ENCODE measurements at regions not wholly inside any gene's neighbourhood (a gene's known extent, or its start where the extent isn't known, plus 50 kb on each side); places are given as distances from the start of the nearest gene placed in this dataset.

GRCh38 chr1:87935130-87935529 is 606.5 kb downstream of the LMO4 start:
- FAIRE-seq, result no peak

GRCh38 chr1:87937831-87938395 is 609.2 kb downstream of the LMO4 start:
- FAIRE-seq, result no peak

- no peak for FAIRE-seq
These were observed 610.0 kb downstream of the LMO4 start for GRCh38 chr1:87938631-87939030.

GRCh38 chr1:87939444-87939843 is 610.8 kb downstream of the LMO4 start:
- no peak for FAIRE-seq

GRCh38 chr1:87940421-87940820 is 611.7 kb downstream of the LMO4 start:
- no peak for FAIRE-seq

GRCh38 chr1:87941337-87941946 is 612.8 kb downstream of the LMO4 start:
- FAIRE-seq, result no peak

- no peak for FAIRE-seq
These were observed 613.5 kb downstream of the LMO4 start for GRCh38 chr1:87942165-87942564.

GRCh38 chr1:87949711-87950110 is 621.0 kb downstream of the LMO4 start:
- FAIRE-seq, result no peak

- FAIRE-seq, result no peak
These were observed 621.7 kb downstream of the LMO4 start for GRCh38 chr1:87950369-87950768.

- FAIRE-seq, result no peak
These were observed 622.7 kb downstream of the LMO4 start for GRCh38 chr1:87951409-87951808.

GRCh38 chr1:87951852-87952251 is 623.2 kb downstream of the LMO4 start:
- FAIRE-seq, result no peak

- FAIRE-seq, result no peak
These were observed 624.4 kb downstream of the LMO4 start for GRCh38 chr1:87953121-87953520.

GRCh38 chr1:87953732-87954344 is 625.2 kb downstream of the LMO4 start:
- peak; percentile 31 for FAIRE-seq

GRCh38 chr1:87955038-87955437 is 626.4 kb downstream of the LMO4 start:
- FAIRE-seq, result no peak

GRCh38 chr1:87956072-87956471 is 627.4 kb downstream of the LMO4 start:
- FAIRE-seq, result peak; percentile 92

- no peak for FAIRE-seq
These were observed 628.1 kb downstream of the LMO4 start for GRCh38 chr1:87956750-87957149.

GRCh38 chr1:87957331-87957730 is 628.7 kb downstream of the LMO4 start:
- FAIRE-seq, result peak; percentile 59

- no peak for FAIRE-seq
These were observed 629.5 kb downstream of the LMO4 start for GRCh38 chr1:87958201-87958600.

GRCh38 chr1:87958716-87959115 is 630.0 kb downstream of the LMO4 start:
- FAIRE-seq, result no peak

- no peak for FAIRE-seq
These were observed 630.6 kb downstream of the LMO4 start for GRCh38 chr1:87959236-87959635.

GRCh38 chr1:87961992-87962391 is 633.3 kb downstream of the LMO4 start:
- no peak for FAIRE-seq

- FAIRE-seq, result no peak
These were observed 634.9 kb downstream of the LMO4 start for GRCh38 chr1:87963556-87963955.

GRCh38 chr1:87965193-87965592 is 636.5 kb downstream of the LMO4 start:
- no peak for FAIRE-seq

- FAIRE-seq, result no peak
These were observed 639.7 kb downstream of the LMO4 start for GRCh38 chr1:87968197-87968955.

Measured in TTC549 (cell line).